ENCODE measurements at regions not wholly inside any gene's neighbourhood (a gene's known extent, or its start where the extent isn't known, plus 50 kb on each side); places are given as distances from the start of the nearest gene placed in this dataset.

- TF ChIP-seq CTCF (IDR thresholded peaks at IDR 0.05; ENCODE audit: extremely low read depth, insufficient read depth, missing control alignments): no peak
- in situ Hi-C loops (cut with MboI; ENCODE audit: low pct_unique_long_range_greater_than_20kb, low sequenced_read_pairs, unreplicated experiment): no loop called here
- DNase-seq (ENCODE audit: low spot score): no peak
These were observed 198.2 kb upstream of the FGGY start for GRCh38 chr1:59098655-59099054.

GRCh38 chr1:59100708-59101374 lies 196.1 kb upstream of the FGGY start:
- in situ Hi-C loops (cut with MboI; ENCODE audit: low pct_unique_long_range_greater_than_20kb, low sequenced_read_pairs, unreplicated experiment): no loop called here
- DNase-seq (ENCODE audit: low spot score): no peak
- no peak for TF ChIP-seq CTCF (IDR thresholded peaks at IDR 0.05; ENCODE audit: extremely low read depth, insufficient read depth, missing control alignments)

- TF ChIP-seq CTCF (IDR thresholded peaks at IDR 0.05; ENCODE audit: extremely low read depth, insufficient read depth, missing control alignments): no peak
- in situ Hi-C loops (cut with MboI; ENCODE audit: low pct_unique_long_range_greater_than_20kb, low sequenced_read_pairs, unreplicated experiment): no loop called here
- no peak for DNase-seq (ENCODE audit: low spot score)
These were observed 195.4 kb upstream of the FGGY start for GRCh38 chr1:59101518-59101917.

- TF ChIP-seq CTCF (IDR thresholded peaks at IDR 0.05; ENCODE audit: extremely low read depth, insufficient read depth, missing control alignments): no peak
- in situ Hi-C loops (cut with MboI; ENCODE audit: low pct_unique_long_range_greater_than_20kb, low sequenced_read_pairs, unreplicated experiment): no loop called here
- no peak for DNase-seq (ENCODE audit: low spot score)
These were observed 193.4 kb upstream of the FGGY start for GRCh38 chr1:59103457-59103856.

GRCh38 chr1:59104191-59104760 lies 192.6 kb upstream of the FGGY start:
- no peak for TF ChIP-seq CTCF (IDR thresholded peaks at IDR 0.05; ENCODE audit: extremely low read depth, insufficient read depth, missing control alignments)
- in situ Hi-C loops (cut with MboI; ENCODE audit: low pct_unique_long_range_greater_than_20kb, low sequenced_read_pairs, unreplicated experiment): no loop called here
- DNase-seq (ENCODE audit: low spot score): no peak

GRCh38 chr1:59105548-59106507 lies 191.1 kb upstream of the FGGY start:
- TF ChIP-seq CTCF (IDR thresholded peaks at IDR 0.05; ENCODE audit: extremely low read depth, insufficient read depth, missing control alignments): no peak
- no peak for DNase-seq (ENCODE audit: low spot score)
- in situ Hi-C loops (cut with MboI; ENCODE audit: low pct_unique_long_range_greater_than_20kb, low sequenced_read_pairs, unreplicated experiment): no loop called here
